ENCODE measurements at regions not wholly inside any gene's neighbourhood (a gene's known extent, or its start where the extent isn't known, plus 50 kb on each side); places are given as distances from the start of the nearest gene placed in this dataset.

DNA sequence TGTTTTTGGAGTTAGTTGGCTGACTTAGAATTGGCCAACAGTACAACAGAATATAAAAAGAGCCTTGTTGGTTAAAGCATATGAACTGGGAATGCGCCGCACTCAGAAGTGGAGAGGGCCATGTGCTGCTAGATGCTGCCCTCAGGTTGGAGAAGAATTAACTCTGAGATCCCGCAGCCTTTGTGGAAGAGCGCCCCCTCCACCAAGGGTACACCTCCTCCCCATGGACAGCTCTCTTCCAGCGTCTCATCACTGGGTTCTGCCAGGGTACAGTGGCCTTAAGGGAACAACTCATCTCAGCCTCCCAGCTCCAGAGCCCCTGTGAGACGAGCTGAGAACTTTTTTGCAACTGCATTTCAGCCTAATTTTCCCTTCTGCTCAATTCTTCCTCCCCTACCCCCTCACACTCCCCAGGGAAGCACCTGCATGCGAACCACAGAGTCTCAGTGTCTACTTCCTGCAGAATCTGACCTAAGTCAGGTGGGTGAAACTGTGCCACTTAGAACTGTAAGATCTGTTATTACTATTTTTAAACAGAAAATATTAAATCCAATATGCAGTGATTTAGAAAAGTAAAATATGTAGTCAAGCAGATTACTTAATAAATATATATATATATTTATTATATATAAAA, 380.6 kb downstream of the RAB28 start:
- DNase-seq (no peak), ATAC-seq (ENCODE audit: poor library complexity) (no peak)
- ChIA-PET CTCF (no interaction called here), POLR2A (no interaction called here)
- Mint-ChIP-seq H3K4me1 (ENCODE audit: low read depth) (no peaks in the 10 kb centered on the region), H3K27me3 (no peaks in the 10 kb centered on the region), H3K36me3 (ENCODE audit: low read depth) (peaks cover 9% of the 10 kb centered on the region), H3K27ac (no peak overlapping the region), H3K4me3 (no peak overlapping the region), H3K9me3 (peaks cover 4% of the 10 kb centered on the region)
- H3K27me3 ChIP-seq (ENCODE audit: control insufficient read depth in 1 of 2, insufficient read depth in 2 of 2, low read length in 2 of 2) = no peaks in the 10 kb centered on the region
- H3K9me3 ChIP-seq (ENCODE audit: control insufficient read depth in 1 of 2, insufficient read depth in 1 of 2, low read length in 2 of 2) = peaks cover 0 to 6% of the 10 kb centered on the region in 2 experiments
- TF ChIP-seq, protein P1, sequence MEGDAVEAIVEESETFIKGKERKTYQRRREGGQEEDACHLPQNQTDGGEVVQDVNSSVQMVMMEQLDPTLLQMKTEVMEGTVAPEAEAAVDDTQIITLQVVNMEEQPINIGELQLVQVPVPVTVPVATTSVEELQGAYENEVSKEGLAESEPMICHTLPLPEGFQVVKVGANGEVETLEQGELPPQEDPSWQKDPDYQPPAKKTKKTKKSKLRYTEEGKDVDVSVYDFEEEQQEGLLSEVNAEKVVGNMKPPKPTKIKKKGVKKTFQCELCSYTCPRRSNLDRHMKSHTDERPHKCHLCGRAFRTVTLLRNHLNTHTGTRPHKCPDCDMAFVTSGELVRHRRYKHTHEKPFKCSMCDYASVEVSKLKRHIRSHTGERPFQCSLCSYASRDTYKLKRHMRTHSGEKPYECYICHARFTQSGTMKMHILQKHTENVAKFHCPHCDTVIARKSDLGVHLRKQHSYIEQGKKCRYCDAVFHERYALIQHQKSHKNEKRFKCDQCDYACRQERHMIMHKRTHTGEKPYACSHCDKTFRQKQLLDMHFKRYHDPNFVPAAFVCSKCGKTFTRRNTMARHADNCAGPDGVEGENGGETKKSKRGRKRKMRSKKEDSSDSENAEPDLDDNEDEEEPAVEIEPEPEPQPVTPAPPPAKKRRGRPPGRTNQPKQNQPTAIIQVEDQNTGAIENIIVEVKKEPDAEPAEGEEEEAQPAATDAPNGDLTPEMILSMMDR (IDR thresholded peaks at IDR 0.05) = no peak
- no peak overlapping the region for H3K27ac ChIP-seq (ENCODE audit: low read depth in 1 of 2, low read length in 2 of 2)
- H3K36me3 ChIP-seq (ENCODE audit: insufficient read depth, low read length) = no peaks in the 10 kb centered on the region
- intact Hi-C loops (cut with DNase I, micrococcal nuclease) = no loop called here
- no peak overlapping the region for H3K4me3 ChIP-seq (ENCODE audit: low read length)
- H3K4me1 ChIP-seq (ENCODE audit: insufficient read depth, low read length) = no peaks in the 10 kb centered on the region

DNA sequence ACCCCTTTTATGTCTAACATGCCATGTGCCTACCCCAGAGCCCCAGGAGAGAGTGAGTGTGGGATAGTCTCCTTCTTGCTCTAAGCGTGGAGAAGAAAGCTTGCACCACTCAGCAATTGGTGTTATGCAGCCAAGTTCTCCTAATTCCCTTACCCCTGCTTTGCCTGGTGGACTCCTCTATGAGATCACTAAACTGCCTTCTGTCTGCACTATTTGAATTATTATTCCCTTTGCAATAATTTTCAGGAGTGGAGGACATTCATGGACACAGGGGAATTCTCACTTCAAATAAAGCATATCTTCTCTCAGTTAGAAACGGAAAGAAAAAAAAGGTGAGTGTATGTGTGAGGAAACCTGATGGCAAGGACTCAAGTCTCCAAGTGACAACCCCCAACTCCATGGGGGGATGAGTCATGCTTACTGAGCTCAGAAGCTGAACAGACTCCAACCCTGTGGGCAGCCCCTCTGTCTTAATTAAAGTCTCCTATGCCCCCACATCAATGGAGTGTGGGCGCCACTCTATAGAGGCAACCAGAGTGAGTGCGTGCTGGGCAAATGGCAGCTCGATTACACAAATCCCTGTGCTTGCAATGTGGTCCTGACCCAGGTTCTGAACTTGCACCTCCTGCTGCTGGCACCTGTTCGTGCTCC, 381.9 kb downstream of the RAB28 start:
- ATAC-seq (ENCODE audit: poor library complexity) = no peak
- peaks cover under 1% of the 10 kb centered on the region for H3K36me3 Mint-ChIP-seq (ENCODE audit: low read depth)
- H3K27ac Mint-ChIP-seq = no peak overlapping the region
- TF ChIP-seq, protein P1 (IDR thresholded peaks at IDR 0.05) = no peak
- no peak overlapping the region for H3K4me3 ChIP-seq (ENCODE audit: low read length)
- H3K4me1 ChIP-seq (ENCODE audit: insufficient read depth, low read length) = no peaks in the 10 kb centered on the region
- H3K9me3 ChIP-seq (ENCODE audit: control insufficient read depth in 1 of 2, insufficient read depth in 1 of 2, low read length in 2 of 2) = peaks cover 0 to 5% of the 10 kb centered on the region in 2 experiments
- no peak for DNase-seq
- no peak overlapping the region for H3K27ac ChIP-seq (ENCODE audit: low read depth in 1 of 2, low read length in 2 of 2)
- intact Hi-C loops (cut with DNase I, micrococcal nuclease) = no loop called here
- no peak overlapping the region for H3K4me3 Mint-ChIP-seq
- no peaks in the 10 kb centered on the region for H3K27me3 ChIP-seq (ENCODE audit: control insufficient read depth in 1 of 2, insufficient read depth in 2 of 2, low read length in 2 of 2)
- no peaks in the 10 kb centered on the region for H3K9me3 Mint-ChIP-seq
- CTCF ChIA-PET = no interaction called here
- POLR2A ChIA-PET = no interaction called here
- no peaks in the 10 kb centered on the region for H3K4me1 Mint-ChIP-seq (ENCODE audit: low read depth)
- no peaks in the 10 kb centered on the region for H3K27me3 Mint-ChIP-seq
- no peaks in the 10 kb centered on the region for H3K36me3 ChIP-seq (ENCODE audit: insufficient read depth, low read length)

DNA sequence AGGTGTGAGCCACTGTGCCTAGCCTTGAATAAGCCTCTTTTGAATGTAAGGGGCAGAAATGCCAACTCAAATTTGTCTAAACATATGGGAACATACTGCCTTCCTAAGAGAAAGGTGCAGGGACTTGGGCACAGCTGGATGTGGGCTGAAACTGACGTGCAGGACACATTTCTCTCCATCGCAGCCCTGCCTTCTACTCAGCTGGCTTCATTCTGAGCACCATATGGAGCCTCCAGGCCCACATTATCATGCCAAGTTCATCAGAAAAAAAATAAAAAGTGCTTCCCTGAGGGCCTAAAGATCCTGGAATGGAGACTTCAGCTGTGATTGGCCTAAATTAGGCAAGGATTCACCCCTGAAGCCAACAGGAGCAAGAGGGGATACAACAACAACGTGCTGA, 386.2 kb downstream of the RAB28 start:
- ATAC-seq (ENCODE audit: poor library complexity) = no peak
- Mint-ChIP-seq H3K27ac (no peak overlapping the region), H3K9me3 (no peaks in the 10 kb centered on the region), H3K36me3 (ENCODE audit: low read depth) (no peaks in the 10 kb centered on the region), H3K4me3 (no peak overlapping the region), H3K4me1 (ENCODE audit: low read depth) (no peaks in the 10 kb centered on the region), H3K27me3 (no peaks in the 10 kb centered on the region)
- CTCF ChIA-PET = no interaction called here
- no peaks in the 10 kb centered on the region for H3K4me1 ChIP-seq (ENCODE audit: insufficient read depth, low read length)
- no peaks in the 10 kb centered on the region for H3K36me3 ChIP-seq (ENCODE audit: insufficient read depth, low read length)
- intact Hi-C loops (cut with DNase I, micrococcal nuclease) = no loop called here
- TF ChIP-seq, protein P1 (IDR thresholded peaks at IDR 0.05) = no peak
- POLR2A ChIA-PET = no interaction called here
- H3K9me3 ChIP-seq (ENCODE audit: control insufficient read depth in 1 of 2, insufficient read depth in 1 of 2, low read length in 2 of 2) = no peaks in the 10 kb centered on the region
- H3K27ac ChIP-seq (ENCODE audit: low read depth in 1 of 2, low read length in 2 of 2) = no peak overlapping the region
- H3K4me3 ChIP-seq (ENCODE audit: low read length) = no peak overlapping the region
- no peak for DNase-seq
- H3K27me3 ChIP-seq (ENCODE audit: control insufficient read depth in 1 of 2, insufficient read depth in 2 of 2, low read length in 2 of 2) = no peaks in the 10 kb centered on the region
